ENCODE measurements at regions not wholly inside any gene's neighbourhood (a gene's known extent, or its start where the extent isn't known, plus 50 kb on each side); places are given as distances from the start of the nearest gene placed in this dataset.

DNA sequence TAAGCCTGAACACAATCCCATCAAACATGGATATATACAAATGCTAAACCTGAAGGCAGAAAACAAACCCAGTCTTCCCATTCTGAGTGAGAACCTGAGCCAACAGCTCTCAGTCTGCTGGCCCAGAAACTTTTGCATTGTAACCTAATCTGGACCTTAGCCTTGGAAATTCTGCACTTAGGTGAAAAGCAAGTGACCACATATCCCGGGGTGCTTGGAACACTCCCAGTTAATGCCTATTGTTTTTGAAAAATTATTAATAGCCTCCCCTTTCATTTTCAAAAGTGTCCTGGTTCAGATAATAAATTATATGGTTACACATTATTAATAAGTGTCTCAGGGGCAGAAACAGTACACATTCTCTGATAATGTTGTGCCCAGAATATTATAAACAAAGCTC is 228.3 kb upstream of the TARS1 start:
- Histone ChIP-seq H3K4me3 (IDR thresholded peaks at IDR 0.05; ENCODE audit: insufficient read depth, low read depth, low read length) (no peak overlapping the region), H2AFZ (ENCODE audit: low read depth) (no peak overlapping the region), H3K4me2 (no peak overlapping the region), H4K20me1 (ENCODE audit: insufficient read depth) (no peaks in the 10 kb centered on the region), H3K4me1 (ENCODE audit: low read depth, poor library complexity, severe bottlenecking) (no peaks in the 10 kb centered on the region), H3K79me2 (ENCODE audit: insufficient read depth, low read depth) (no peaks in the 10 kb centered on the region), H3K27me3 (ENCODE audit: insufficient read depth, low read depth) (no peaks in the 10 kb centered on the region), H3K27ac (no peak overlapping the region), H3K9ac (no peak overlapping the region), H3K36me3 (ENCODE audit: insufficient read depth) (no peaks in the 10 kb centered on the region)
- TF ChIP-seq, protein P1, sequence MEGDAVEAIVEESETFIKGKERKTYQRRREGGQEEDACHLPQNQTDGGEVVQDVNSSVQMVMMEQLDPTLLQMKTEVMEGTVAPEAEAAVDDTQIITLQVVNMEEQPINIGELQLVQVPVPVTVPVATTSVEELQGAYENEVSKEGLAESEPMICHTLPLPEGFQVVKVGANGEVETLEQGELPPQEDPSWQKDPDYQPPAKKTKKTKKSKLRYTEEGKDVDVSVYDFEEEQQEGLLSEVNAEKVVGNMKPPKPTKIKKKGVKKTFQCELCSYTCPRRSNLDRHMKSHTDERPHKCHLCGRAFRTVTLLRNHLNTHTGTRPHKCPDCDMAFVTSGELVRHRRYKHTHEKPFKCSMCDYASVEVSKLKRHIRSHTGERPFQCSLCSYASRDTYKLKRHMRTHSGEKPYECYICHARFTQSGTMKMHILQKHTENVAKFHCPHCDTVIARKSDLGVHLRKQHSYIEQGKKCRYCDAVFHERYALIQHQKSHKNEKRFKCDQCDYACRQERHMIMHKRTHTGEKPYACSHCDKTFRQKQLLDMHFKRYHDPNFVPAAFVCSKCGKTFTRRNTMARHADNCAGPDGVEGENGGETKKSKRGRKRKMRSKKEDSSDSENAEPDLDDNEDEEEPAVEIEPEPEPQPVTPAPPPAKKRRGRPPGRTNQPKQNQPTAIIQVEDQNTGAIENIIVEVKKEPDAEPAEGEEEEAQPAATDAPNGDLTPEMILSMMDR (conservative IDR thresholded peaks at IDR 0.05; ENCODE audit: low read depth, low read length): no peak

GRCh38 chr5:33212900-33213299 is 227.9 kb upstream of the TARS1 start:
- no peaks in the 10 kb centered on the region for H3K36me3 ChIP-seq (ENCODE audit: insufficient read depth)
- H2AFZ ChIP-seq (ENCODE audit: low read depth): no peak overlapping the region
- H3K9ac ChIP-seq: no peak overlapping the region
- no peaks in the 10 kb centered on the region for H3K27me3 ChIP-seq (ENCODE audit: insufficient read depth, low read depth)
- no peak overlapping the region for H3K4me3 ChIP-seq (IDR thresholded peaks at IDR 0.05; ENCODE audit: insufficient read depth, low read depth, low read length)
- no peaks in the 10 kb centered on the region for H3K79me2 ChIP-seq (ENCODE audit: insufficient read depth, low read depth)
- TF ChIP-seq, protein P1 (conservative IDR thresholded peaks at IDR 0.05; ENCODE audit: low read depth, low read length): no peak
- H4K20me1 ChIP-seq (ENCODE audit: insufficient read depth): no peaks in the 10 kb centered on the region
- no peak overlapping the region for H3K27ac ChIP-seq
- no peak overlapping the region for H3K4me2 ChIP-seq
- no peaks in the 10 kb centered on the region for H3K4me1 ChIP-seq (ENCODE audit: low read depth, poor library complexity, severe bottlenecking)

DNA sequence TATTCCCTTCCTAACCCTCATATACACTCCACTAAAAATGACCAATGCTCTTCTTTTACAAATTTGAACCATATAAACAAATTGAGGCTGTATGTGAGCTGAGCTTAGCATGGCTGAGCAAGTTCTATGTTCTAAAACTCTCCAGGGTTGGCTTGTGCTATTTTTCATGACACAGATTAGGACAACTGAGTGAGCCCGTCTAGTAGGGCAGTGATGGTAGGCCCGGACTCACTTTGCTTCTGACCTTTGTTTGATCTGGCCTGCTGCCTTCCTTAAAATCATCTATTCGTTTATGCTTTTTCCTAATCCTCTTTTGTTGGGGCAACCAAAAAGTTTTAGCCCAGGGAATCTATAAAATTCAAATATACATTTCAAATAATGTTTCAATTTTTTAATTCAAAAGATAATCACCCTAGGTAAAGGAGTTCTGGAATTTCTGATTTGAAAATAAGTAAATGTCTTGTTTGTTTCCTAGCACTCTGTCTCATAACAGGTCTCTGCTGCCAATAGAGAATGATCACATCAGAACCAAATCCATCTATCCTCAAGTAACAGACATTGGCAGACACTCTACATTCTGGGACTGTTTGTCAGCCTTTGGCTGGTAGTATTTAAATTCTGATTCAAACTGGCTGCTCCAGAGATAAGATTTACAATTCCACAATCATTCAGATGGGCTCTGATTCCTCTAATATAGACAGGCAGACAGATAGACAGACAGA is 217.0 kb upstream of the TARS1 start:
- Histone ChIP-seq H3K9ac (no peak overlapping the region), H3K27ac (no peak overlapping the region), H3K36me3 (ENCODE audit: insufficient read depth) (no peaks in the 10 kb centered on the region), H3K4me3 (IDR thresholded peaks at IDR 0.05; ENCODE audit: insufficient read depth, low read depth, low read length) (no peak overlapping the region), H3K4me2 (no peak overlapping the region), H2AFZ (ENCODE audit: low read depth) (no peak overlapping the region), H4K20me1 (ENCODE audit: insufficient read depth) (no peaks in the 10 kb centered on the region), H3K27me3 (ENCODE audit: insufficient read depth, low read depth) (no peaks in the 10 kb centered on the region), H3K4me1 (ENCODE audit: low read depth, poor library complexity, severe bottlenecking) (no peaks in the 10 kb centered on the region), H3K79me2 (ENCODE audit: insufficient read depth, low read depth) (no peaks in the 10 kb centered on the region)
- TF ChIP-seq, protein P1 (conservative IDR thresholded peaks at IDR 0.05; ENCODE audit: low read depth, low read length): no peak

- Histone ChIP-seq H3K9ac (no peak overlapping the region), H2AFZ (ENCODE audit: low read depth) (no peak overlapping the region), H3K27ac (no peak overlapping the region), H3K4me3 (IDR thresholded peaks at IDR 0.05; ENCODE audit: insufficient read depth, low read depth, low read length) (no peak overlapping the region), H3K36me3 (ENCODE audit: insufficient read depth) (no peaks in the 10 kb centered on the region), H3K79me2 (ENCODE audit: insufficient read depth, low read depth) (no peaks in the 10 kb centered on the region), H3K4me2 (no peak overlapping the region), H3K27me3 (ENCODE audit: insufficient read depth, low read depth) (no peaks in the 10 kb centered on the region), H4K20me1 (ENCODE audit: insufficient read depth) (no peaks in the 10 kb centered on the region), H3K4me1 (ENCODE audit: low read depth, poor library complexity, severe bottlenecking) (no peaks in the 10 kb centered on the region)
- TF ChIP-seq, protein P1 (conservative IDR thresholded peaks at IDR 0.05; ENCODE audit: low read depth, low read length): no peak
Observed at GRCh38 chr5:33224285-33224961, 216.3 kb upstream of the TARS1 start.

Measured in KMS-11 (cell line).